Renal cortical epithelial cell (primary cell): ENCODE measurements at regions not wholly inside any gene's neighbourhood (a gene's known extent, or its start where the extent isn't known, plus 50 kb on each side); places are given as distances from the start of the nearest gene placed in this dataset.

Experiments
- DNase-seq: peaks from one replicate; pipeline ENCODE4 v3.0.0-alpha.2; 2011; ENCODE audit warnings: low read depth

GRCh38 chr1:201767339-201767738, 61.6 kb upstream of the IPO9 start:
- no peak for DNase-seq

GRCh38 chr1:201769072-201769471, 59.9 kb upstream of the IPO9 start:
- no peak for DNase-seq

- no peak for DNase-seq
These were observed 59.0 kb upstream of the IPO9 start for GRCh38 chr1:201769966-201770365.

GRCh38 chr1:201771466-201771865, 57.5 kb upstream of the IPO9 start:
- DNase-seq = no peak

GRCh38 chr1:201772178-201772577, 56.8 kb upstream of the IPO9 start:
- DNase-seq = no peak

- no peak for DNase-seq
These were observed 55.2 kb upstream of the IPO9 start for GRCh38 chr1:201773764-201774163.

GRCh38 chr1:201774224-201774982, 54.6 kb upstream of the IPO9 start:
- no peak for DNase-seq

GRCh38 chr1:201774983-201775344, 54.0 kb upstream of the IPO9 start:
- no peak for DNase-seq

GRCh38 chr1:201775380-201775779, 53.6 kb upstream of the IPO9 start:
- DNase-seq = no peak

GRCh38 chr1:201778279-201779065, 50.5 kb upstream of the IPO9 start:
- DNase-seq = no peak
